Upper lobe of left lung (tissue), 4 donors: ENCODE measurements at regions not wholly inside any gene's neighbourhood (a gene's known extent, or its start where the extent isn't known, plus 50 kb on each side); places are given as distances from the start of the nearest gene placed in this dataset.

Experiments used
- CTCF ChIP-seq, 6 experiments: fragments of 450-650 bp in 4 of 6; fragments of 200-600 bp in 2 of 6; sonication (generic) in 2 of 6; IDR thresholded peaks; one replicate each; pipeline ENCODE4 v1.5.1; 2016 to 2019; ENCODE audit warnings: antibody characterized with exemption in 6 of 6
- POLR2A ChIP-seq, 4 donors: fragments of 450-650 bp; IDR thresholded peaks; one replicate each; pipeline ENCODE4 v1.5.1; 2016 to 2017; ENCODE audit warnings: antibody characterized with exemption in 4 of 4, mild to moderate bottlenecking in 2 of 4

GRCh38 chr1:195962051-195962450 lies 646.2 kb downstream of the KCNT2 start:
- no peak for TF ChIP-seq CTCF (IDR thresholded peaks at IDR 0.05)
- no peak for TF ChIP-seq POLR2A (IDR thresholded peaks at IDR 0.05)
